ENCODE measurements at regions not wholly inside any gene's neighbourhood (a gene's known extent, or its start where the extent isn't known, plus 50 kb on each side); places are given as distances from the start of the nearest gene placed in this dataset.

- DNase-seq (ENCODE audit: low spot score) = no peak
These were observed 174.6 kb downstream of the SUCLA2 start for GRCh38 chr13:47826471-47826870.

- no peak for DNase-seq (ENCODE audit: low spot score)
These were observed 179.0 kb downstream of the SUCLA2 start for GRCh38 chr13:47822036-47822435.

GRCh38 chr13:47816831-47817230 is 184.2 kb downstream of the SUCLA2 start:
- no peak for DNase-seq (ENCODE audit: low spot score)

- DNase-seq (ENCODE audit: low spot score) = no peak
These were observed 187.4 kb downstream of the SUCLA2 start for GRCh38 chr13:47813718-47814117.

- DNase-seq (ENCODE audit: low spot score) = no peak
These were observed 191.7 kb downstream of the SUCLA2 start for GRCh38 chr13:47809411-47809810.

- no peak for DNase-seq (ENCODE audit: low spot score)
These were observed 197.9 kb downstream of the SUCLA2 start for GRCh38 chr13:47803131-47803530.

- DNase-seq (ENCODE audit: low spot score) = no peak
These were observed 199.5 kb downstream of the SUCLA2 start for GRCh38 chr13:47801555-47801954.

GRCh38 chr13:47800593-47800992 is 200.5 kb downstream of the SUCLA2 start:
- DNase-seq (ENCODE audit: low spot score) = no peak

GRCh38 chr13:47798906-47799305 is 202.2 kb downstream of the SUCLA2 start:
- no peak for DNase-seq (ENCODE audit: low spot score)

- no peak for DNase-seq (ENCODE audit: low spot score)
These were observed 202.9 kb downstream of the SUCLA2 start for GRCh38 chr13:47798194-47798593.

GRCh38 chr13:47796816-47797215 is 204.3 kb downstream of the SUCLA2 start:
- DNase-seq (ENCODE audit: low spot score) = no peak

- no peak for DNase-seq (ENCODE audit: low spot score)
These were observed 206.1 kb downstream of the SUCLA2 start for GRCh38 chr13:47794963-47795362.

GRCh38 chr13:47790755-47791154 is 210.3 kb downstream of the SUCLA2 start:
- DNase-seq (ENCODE audit: low spot score) = no peak

- DNase-seq (ENCODE audit: low spot score) = no peak
These were observed 212.2 kb downstream of the SUCLA2 start for GRCh38 chr13:47788844-47789243.

GRCh38 chr13:47774671-47774994 is 226.4 kb downstream of the SUCLA2 start:
- DNase-seq (ENCODE audit: low spot score) = no peak

- DNase-seq (ENCODE audit: low spot score) = no peak
These were observed 236.3 kb downstream of the SUCLA2 start for GRCh38 chr13:47764817-47765216.

- no peak for DNase-seq (ENCODE audit: low spot score)
These were observed 243.5 kb downstream of the SUCLA2 start for GRCh38 chr13:47757466-47758080.

- DNase-seq (ENCODE audit: low spot score) = no peak
These were observed 253.2 kb downstream of the SUCLA2 start for GRCh38 chr13:47747901-47748300.

- peak; percentile 43 for DNase-seq (ENCODE audit: low spot score)
These were observed 274.7 kb downstream of the SUCLA2 start for GRCh38 chr13:47726394-47726793.

- DNase-seq (ENCODE audit: low spot score) = no peak
These were observed 277.2 kb downstream of the SUCLA2 start for GRCh38 chr13:47723898-47724297.

- DNase-seq (ENCODE audit: low spot score) = no peak
These were observed 281.9 kb downstream of the SUCLA2 start for GRCh38 chr13:47719164-47719563.

GRCh38 chr13:47718556-47718955 is 282.5 kb downstream of the SUCLA2 start:
- no peak for DNase-seq (ENCODE audit: low spot score)

- peak; percentile 81 for DNase-seq (ENCODE audit: low spot score)
These were observed 292.7 kb downstream of the SUCLA2 start for GRCh38 chr13:47708386-47708785.

GRCh38 chr13:47707414-47707813 is 293.7 kb downstream of the SUCLA2 start:
- no peak for DNase-seq (ENCODE audit: low spot score)

- no peak for DNase-seq (ENCODE audit: low spot score)
These were observed 295.9 kb downstream of the SUCLA2 start for GRCh38 chr13:47705185-47705584.
